Right atrium auricular region (tissue), 2 donors: ENCODE measurements at regions not wholly inside any gene's neighbourhood (a gene's known extent, or its start where the extent isn't known, plus 50 kb on each side); places are given as distances from the start of the nearest gene placed in this dataset.
"Not testable (repeated sequence)": the region's sequence is repeated elsewhere in the genome, so short reads cannot be mapped to it uniquely, and the experiment has no call there.

Experiments
- DNase-seq: peaks from one replicate; pipeline ENCODE4 v3.0.0-alpha.2; 2019; ENCODE audit warnings: low spot score
- H3K27ac ChIP-seq, 2 donors: fragments of 200-600 bp; sonication (generic); 1 replicate in 1 of 2; 2 replicates in 1 of 2; pipeline ENCODE4 v1.5.1; 2016 to 2019
- H3K27me3 ChIP-seq, 2 donors: fragments of 200-600 bp; sonication (generic); one replicate each; pipeline versions ENCODE4 v1.5.1 to v1.6.0; 2017 to 2019
- H3K36me3 ChIP-seq: fragments of 200-600 bp; sonication (generic); one replicate; pipeline ENCODE4 v1.5.1; 2016
- H3K4me1 ChIP-seq, 2 donors: fragments of 200-600 bp; sonication (generic); one replicate each; pipeline versions ENCODE4 v1.5.1 to v1.6.0; 2017 to 2019
- H3K4me3 ChIP-seq, 2 donors: fragments of 200-600 bp; sonication (generic); 1 replicate in 1 of 2; 2 replicates in 1 of 2; pipeline ENCODE4 v1.5.1; 2017 to 2019; ENCODE audit warnings: mild to moderate bottlenecking in 1 of 2, moderate library complexity in 1 of 2
- H3K9me3 ChIP-seq, 2 donors: fragments of 200-600 bp; sonication (generic); one replicate each; pipeline ENCODE4 v1.5.1; 2019
- TF ChIP-seq, protein P1 (sequence below), 2 donors: fragments of 200-600 bp; sonication (generic); IDR thresholded peaks; one replicate each; pipeline ENCODE4 v1.5.1; 2019; ENCODE audit warnings: antibody characterized with exemption in 2 of 2

DNA sequence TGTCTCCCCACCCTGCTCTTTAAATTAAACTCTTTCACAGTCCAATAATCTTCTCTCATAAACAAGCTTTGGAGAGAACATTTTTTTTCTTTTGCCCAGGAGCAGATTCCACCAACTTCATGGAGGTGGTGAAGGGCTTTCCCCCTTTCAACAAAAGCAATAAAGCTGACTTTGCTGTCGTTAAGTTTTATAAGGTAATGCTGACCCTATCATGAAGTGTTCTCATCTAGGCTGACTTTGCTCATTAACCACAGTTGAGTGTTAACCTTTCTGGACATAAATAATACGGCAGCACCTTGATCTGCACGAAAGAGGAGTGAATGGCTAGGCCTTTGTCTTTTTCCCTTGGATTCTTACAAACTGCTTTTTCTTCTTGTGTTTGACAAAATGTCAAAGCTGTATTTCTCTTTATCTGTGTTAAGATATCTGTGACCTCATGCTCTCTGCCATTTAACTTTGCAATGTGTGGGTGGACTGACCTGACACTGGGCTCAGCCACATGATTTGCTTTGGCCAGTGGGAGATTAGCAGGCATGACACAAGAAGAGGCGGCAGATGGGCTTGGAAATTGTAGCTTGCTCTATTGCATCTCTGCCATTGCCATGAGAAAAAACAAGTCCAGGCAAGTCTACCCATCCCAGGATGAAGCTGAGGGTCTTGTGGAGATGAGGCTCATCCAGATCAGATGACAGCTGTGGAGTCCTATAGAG lies 470.9 kb upstream of the CCDC196 start:
- TF ChIP-seq, protein P1, sequence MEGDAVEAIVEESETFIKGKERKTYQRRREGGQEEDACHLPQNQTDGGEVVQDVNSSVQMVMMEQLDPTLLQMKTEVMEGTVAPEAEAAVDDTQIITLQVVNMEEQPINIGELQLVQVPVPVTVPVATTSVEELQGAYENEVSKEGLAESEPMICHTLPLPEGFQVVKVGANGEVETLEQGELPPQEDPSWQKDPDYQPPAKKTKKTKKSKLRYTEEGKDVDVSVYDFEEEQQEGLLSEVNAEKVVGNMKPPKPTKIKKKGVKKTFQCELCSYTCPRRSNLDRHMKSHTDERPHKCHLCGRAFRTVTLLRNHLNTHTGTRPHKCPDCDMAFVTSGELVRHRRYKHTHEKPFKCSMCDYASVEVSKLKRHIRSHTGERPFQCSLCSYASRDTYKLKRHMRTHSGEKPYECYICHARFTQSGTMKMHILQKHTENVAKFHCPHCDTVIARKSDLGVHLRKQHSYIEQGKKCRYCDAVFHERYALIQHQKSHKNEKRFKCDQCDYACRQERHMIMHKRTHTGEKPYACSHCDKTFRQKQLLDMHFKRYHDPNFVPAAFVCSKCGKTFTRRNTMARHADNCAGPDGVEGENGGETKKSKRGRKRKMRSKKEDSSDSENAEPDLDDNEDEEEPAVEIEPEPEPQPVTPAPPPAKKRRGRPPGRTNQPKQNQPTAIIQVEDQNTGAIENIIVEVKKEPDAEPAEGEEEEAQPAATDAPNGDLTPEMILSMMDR (IDR thresholded peaks at IDR 0.05) = no peak

GRCh38 chr14:66017927-66018326 lies 468.2 kb upstream of the CCDC196 start:
- Histone ChIP-seq H3K27me3 (no peaks in the 10 kb centered on the region), H3K36me3 (no peaks in the 10 kb centered on the region), H3K4me1 (no peaks in the 10 kb centered on the region), H3K27ac (no peak overlapping the region), H3K4me3 (no peak overlapping the region), H3K9me3 (no peaks in the 10 kb centered on the region)
- DNase-seq = no peak
- TF ChIP-seq, protein P1 (IDR thresholded peaks at IDR 0.05) = no peak

More for the DNA sequence above, 470.9 kb upstream of the CCDC196 start:
- no peaks in the 10 kb centered on the region for H3K27me3 ChIP-seq
- H3K27ac ChIP-seq = no peak overlapping the region
- H3K36me3 ChIP-seq = no peaks in the 10 kb centered on the region
- no peaks in the 10 kb centered on the region for H3K9me3 ChIP-seq
- H3K4me1 ChIP-seq = no peaks in the 10 kb centered on the region
- no peak for DNase-seq
- no peak overlapping the region for H3K4me3 ChIP-seq

DNA sequence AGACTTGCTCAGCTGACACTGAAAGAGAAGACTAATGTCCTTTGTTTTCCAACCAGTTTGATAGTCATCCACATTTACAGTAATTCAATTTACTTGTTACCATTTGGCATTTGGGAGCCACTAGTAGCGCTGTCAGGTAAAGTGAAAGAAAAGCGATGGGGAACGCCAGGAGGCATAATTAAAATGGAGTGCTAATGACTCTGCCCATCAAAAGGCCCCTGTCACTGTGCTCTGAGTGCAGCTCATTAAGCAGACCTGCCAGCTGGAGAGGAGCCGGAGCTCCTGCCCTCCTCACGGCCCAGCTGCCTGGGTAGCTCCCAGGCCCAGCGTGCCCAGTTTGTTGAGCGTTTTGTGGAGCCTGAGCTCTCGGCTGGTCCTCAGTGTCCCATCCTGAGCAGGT lies 463.6 kb upstream of the CCDC196 start:
- no peak for DNase-seq
- Histone ChIP-seq H3K9me3 (no peaks in the 10 kb centered on the region), H3K4me1 (no peaks in the 10 kb centered on the region), H3K4me3 (no peak overlapping the region), H3K36me3 (no peaks in the 10 kb centered on the region), H3K27me3 (no peaks in the 10 kb centered on the region), H3K27ac (no peak overlapping the region)
- TF ChIP-seq, protein P1 (IDR thresholded peaks at IDR 0.05) = no peak

DNA sequence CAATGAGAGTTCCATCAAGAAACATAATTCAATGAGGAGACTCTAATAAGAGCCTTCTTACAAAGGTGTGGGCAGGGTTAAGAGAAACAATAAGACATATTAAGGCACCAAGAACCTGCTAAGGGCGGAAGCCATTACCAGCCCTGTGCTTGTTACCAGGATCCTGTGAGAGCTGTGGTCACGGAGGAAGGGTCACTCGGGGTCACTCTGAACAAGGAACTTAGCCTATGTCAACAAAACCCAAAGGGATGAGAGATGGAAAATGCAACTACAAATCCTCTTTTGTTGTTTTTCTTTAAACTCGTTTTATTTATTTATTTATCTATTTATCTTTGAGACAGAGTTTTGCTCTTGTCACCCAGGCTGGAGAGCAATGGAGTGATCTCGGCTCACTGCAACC lies 460.4 kb upstream of the CCDC196 start:
- no peak for DNase-seq
- TF ChIP-seq, protein P1 (IDR thresholded peaks at IDR 0.05) = no peak
- H3K4me3 ChIP-seq = no peak overlapping the region
- no peaks in the 10 kb centered on the region for H3K4me1 ChIP-seq
- no peaks in the 10 kb centered on the region for H3K27me3 ChIP-seq
- no peak overlapping the region for H3K27ac ChIP-seq
- H3K9me3 ChIP-seq = no peaks in the 10 kb centered on the region
- no peaks in the 10 kb centered on the region for H3K36me3 ChIP-seq

- not testable (repeated sequence) for H3K4me1 ChIP-seq
These were observed 454.2 kb upstream of the CCDC196 start for GRCh38 chr14:66031981-66032380.

DNA sequence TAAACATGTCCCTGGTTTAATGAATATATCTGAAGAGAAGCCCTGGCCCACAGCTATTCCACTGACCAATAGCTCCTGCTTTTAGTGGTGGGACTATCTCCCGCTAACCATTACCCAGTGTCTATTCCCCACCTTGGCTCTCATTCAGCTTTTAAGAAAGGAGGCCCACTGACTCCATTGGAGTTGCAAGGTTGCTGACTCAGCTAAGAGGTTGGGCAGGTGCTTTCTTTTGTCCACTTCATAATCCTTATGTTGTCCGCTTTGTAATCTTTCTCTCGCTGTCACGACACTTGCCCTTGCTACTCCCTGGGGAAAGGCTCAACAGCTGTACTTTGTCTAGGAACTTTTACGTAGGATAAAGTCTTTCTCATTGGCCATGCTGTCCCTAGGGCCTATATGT lies 453.4 kb upstream of the CCDC196 start:
- Histone ChIP-seq H3K4me3 (no peak overlapping the region), H3K36me3 (no peaks in the 10 kb centered on the region), H3K27ac (no peak overlapping the region), H3K4me1 (peaks cover 0 to 3% of the 10 kb centered on the region in 2 donors), H3K27me3 (no peaks in the 10 kb centered on the region), H3K9me3 (peaks cover 0 to 8% of the 10 kb centered on the region in 2 donors)
- TF ChIP-seq, protein P1 (IDR thresholded peaks at IDR 0.05) = no peak
- DNase-seq = no peak

More at GRCh38 chr14:66031981-66032380, 454.2 kb upstream of the CCDC196 start:
- H3K36me3 ChIP-seq, DNase-seq, H3K27me3 ChIP-seq, H3K9me3 ChIP-seq, H3K4me3 ChIP-seq, H3K27ac ChIP-seq: not testable (repeated sequence)
